Left ventricle myocardium inferior (tissue), 1 donor: ENCODE measurements at regions not wholly inside any gene's neighbourhood (a gene's known extent, or its start where the extent isn't known, plus 50 kb on each side); places are given as distances from the start of the nearest gene placed in this dataset.

Experiments used
- DNase-seq: peaks from one replicate; pipeline ENCODE4 v3.0.0-alpha.2; 2020
- H3K27ac ChIP-seq: fragments of 200-600 bp; replicated peaks from 2 replicates; pipeline ENCODE4 v1.8.0; 2021
- H3K27me3 ChIP-seq: fragments of 200-600 bp; 2 replicates; pipeline ENCODE4 v1.8.0; 2021; ENCODE audit warnings: low read depth
- H3K36me3 ChIP-seq: fragments of 200-600 bp; 2 replicates; pipeline ENCODE4 v1.8.0; 2021
- H3K4me1 ChIP-seq: fragments of 200-600 bp; 2 replicates; pipeline ENCODE4 v1.8.0; 2021
- H3K4me3 ChIP-seq: fragments of 200-600 bp; 2 replicates; pipeline ENCODE4 v1.8.0; 2021; ENCODE audit warnings: mild to moderate bottlenecking, moderate library complexity
- H3K9me3 ChIP-seq: fragments of 200-600 bp; replicated peaks from 2 replicates; pipeline ENCODE4 v1.8.0; 2021
- CTCF ChIP-seq: fragments of 200-600 bp; IDR thresholded peaks from 2 replicates; pipeline ENCODE4 v1.8.0; 2021; ENCODE audit warnings: antibody characterized with exemption, mild to moderate bottlenecking, borderline replicate concordance
- intact Hi-C: fragments of 100-400 bp; cut with micrococcal nuclease; formaldehyde crosslinking; loops from one replicate; pipeline ENCODE4 v1.11.0; 2022
- donor health status: DM: no; HTN: yes; CAD: no; lungs with severe emphysema.

- no peak overlapping the region for H3K4me3 ChIP-seq
- no peaks in the 10 kb centered on the region for H3K36me3 ChIP-seq
- no peaks in the 10 kb centered on the region for H3K4me1 ChIP-seq
- intact Hi-C loops = no loop called here
- H3K27ac ChIP-seq = no peak overlapping the region
- peaks cover 23% of the 10 kb centered on the region for H3K9me3 ChIP-seq
- H3K27me3 ChIP-seq = no peaks in the 10 kb centered on the region
- DNase-seq = no peak
- TF ChIP-seq CTCF = no peak
Measured at GRCh38 chr7:49060743-49061142, 136.4 kb downstream of the CDC14C start.

GRCh38 chr7:49074538-49074937 is 150.2 kb downstream of the CDC14C start:
- Histone ChIP-seq H3K36me3 (no peaks in the 10 kb centered on the region), H3K4me1 (no peaks in the 10 kb centered on the region), H3K4me3 (no peak overlapping the region), H3K27ac (no peak overlapping the region), H3K27me3 (no peaks in the 10 kb centered on the region), H3K9me3 (no peaks in the 10 kb centered on the region)
- TF ChIP-seq CTCF = no peak
- intact Hi-C loops = no loop called here
- DNase-seq = no peak

- DNase-seq = no peak
- H3K4me1 ChIP-seq = peaks cover 9% of the 10 kb centered on the region
- no peak overlapping the region for H3K4me3 ChIP-seq
- intact Hi-C loops = no loop called here
- no peaks in the 10 kb centered on the region for H3K27me3 ChIP-seq
- TF ChIP-seq CTCF = no peak
- no peaks in the 10 kb centered on the region for H3K36me3 ChIP-seq
- H3K27ac ChIP-seq = no peak overlapping the region
- no peaks in the 10 kb centered on the region for H3K9me3 ChIP-seq
Measured at GRCh38 chr7:49080896-49081475, 156.6 kb downstream of the CDC14C start.

- Histone ChIP-seq H3K4me1 (no peaks in the 10 kb centered on the region), H3K27ac (no peak overlapping the region), H3K36me3 (no peaks in the 10 kb centered on the region), H3K27me3 (no peaks in the 10 kb centered on the region), H3K4me3 (no peak overlapping the region), H3K9me3 (no peaks in the 10 kb centered on the region)
- intact Hi-C loops = no loop called here
- no peak for TF ChIP-seq CTCF
- DNase-seq = no peak
Measured at GRCh38 chr7:49088017-49088416, 163.7 kb downstream of the CDC14C start.

- Histone ChIP-seq H3K4me1 (peaks cover 2% of the 10 kb centered on the region), H3K27ac (no peak overlapping the region), H3K9me3 (no peaks in the 10 kb centered on the region), H3K4me3 (no peak overlapping the region), H3K27me3 (no peaks in the 10 kb centered on the region), H3K36me3 (no peaks in the 10 kb centered on the region)
- no peak for TF ChIP-seq CTCF
- intact Hi-C loops = no loop called here
- DNase-seq = no peak
Measured at GRCh38 chr7:49089717-49090116, 165.4 kb downstream of the CDC14C start.
